Activated naive CD4-positive, alpha-beta T cell treated with anti-CD3 and anti-CD28 coated beads for 36 hours (primary cell): ENCODE measurements at regions not wholly inside any gene's neighbourhood (a gene's known extent, or its start where the extent isn't known, plus 50 kb on each side); places are given as distances from the start of the nearest gene placed in this dataset.
"Not testable (repeated sequence)": the region's sequence is repeated elsewhere in the genome, so short reads cannot be mapped to it uniquely, and the experiment has no call there.

ENCODE experiments used
- CTCF ChIA-PET: fragments of 350-600 bp; sonication (Branson Sonifier 250); formaldehyde crosslinking; loops from one replicate; lab custom pipeline; 2021; ENCODE audit warnings: antibody characterized with exemption; lab: Charles Lee
- DNase-seq: peaks from one replicate; pipeline ENCODE4 v3.0.0-alpha.2; 2020
- H3K27ac Mint-ChIP-seq: one replicate; pipeline ENCODE4 v1.8.0; 2021; ENCODE audit warnings: mild to moderate bottlenecking, mixed read lengths
- H3K27me3 Mint-ChIP-seq: one replicate; pipeline ENCODE4 v1.8.0; 2021; ENCODE audit warnings: low read depth, mixed read lengths
- H3K36me3 Mint-ChIP-seq: one replicate; pipeline ENCODE4 v1.8.0; 2021; ENCODE audit warnings: low read depth, mixed read lengths
- H3K4me1 Mint-ChIP-seq: one replicate; pipeline ENCODE4 v1.8.0; 2021; ENCODE audit warnings: low read depth, mixed read lengths
- H3K4me3 Mint-ChIP-seq: one replicate; pipeline ENCODE4 v1.8.0; 2021; ENCODE audit warnings: mild to moderate bottlenecking, moderate library complexity, mixed read lengths
- H3K9me3 Mint-ChIP-seq: one replicate; pipeline ENCODE4 v1.8.0; 2021; ENCODE audit warnings: mixed read lengths
- intact Hi-C: fragments of 100-400 bp; cut with micrococcal nuclease; formaldehyde crosslinking; loops from one replicate; pipeline ENCODE4 v1.15.1; 2023

GRCh38 chr16:79988089-79988488 is 387.6 kb upstream of the MAF start:
- DNase-seq = no peak
- intact Hi-C loops = no loop called here
- Mint-ChIP-seq H3K4me1 (no peaks in the 10 kb centered on the region), H3K27me3 (peaks cover 2% of the 10 kb centered on the region), H3K36me3 (no peaks in the 10 kb centered on the region), H3K9me3 (no peaks in the 10 kb centered on the region), H3K4me3 (no peak overlapping the region), H3K27ac (no peak overlapping the region)
- CTCF ChIA-PET = no interaction called here

DNA sequence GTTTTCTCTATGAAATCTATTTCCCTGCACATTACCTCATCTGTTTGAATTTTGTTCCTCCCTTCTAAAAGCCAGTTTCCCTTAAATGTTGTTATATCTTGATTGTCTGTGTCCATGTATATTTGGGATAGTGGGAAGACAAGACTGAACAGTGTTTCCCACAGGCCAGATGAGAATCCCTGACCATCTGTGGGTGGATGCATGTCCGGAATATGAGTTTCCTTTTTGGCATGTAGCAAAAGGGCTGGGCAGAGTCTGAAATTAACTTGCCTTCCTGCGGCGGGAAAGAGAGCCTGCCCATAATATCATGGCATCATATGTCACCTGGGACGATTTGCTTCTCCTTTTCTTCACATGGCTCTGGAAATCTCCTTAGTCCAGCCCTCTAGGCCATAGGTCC is 385.8 kb upstream of the MAF start:
- Mint-ChIP-seq H3K9me3 (no peaks in the 10 kb centered on the region), H3K4me3 (no peak overlapping the region), H3K27ac (no peak overlapping the region), H3K27me3 (peaks cover 2% of the 10 kb centered on the region), H3K4me1 (no peaks in the 10 kb centered on the region), H3K36me3 (no peaks in the 10 kb centered on the region)
- no peak for DNase-seq
- CTCF ChIA-PET = no interaction called here
- intact Hi-C loops = no loop called here

DNA sequence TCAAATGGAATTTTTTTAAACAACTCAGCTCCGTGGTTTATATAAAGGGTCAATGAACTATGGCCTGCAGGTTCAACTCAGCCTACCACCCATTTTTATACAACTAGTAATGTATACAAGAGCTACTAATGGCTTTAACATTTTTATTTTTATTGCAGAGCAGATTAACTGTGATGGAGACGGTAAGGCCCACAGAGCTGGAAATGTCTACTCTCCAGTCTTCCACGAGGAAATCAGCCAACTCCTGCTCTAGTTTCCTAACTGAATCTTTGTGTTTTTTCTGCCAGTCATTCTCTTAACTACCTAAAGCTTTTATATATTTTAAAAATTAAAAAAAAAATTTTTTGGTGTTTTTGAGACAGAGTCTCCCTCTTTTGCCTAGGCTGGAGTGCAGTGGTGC is 385.1 kb upstream of the MAF start:
- Mint-ChIP-seq H3K4me1 (no peaks in the 10 kb centered on the region), H3K27ac (no peak overlapping the region), H3K27me3 (peaks cover 2% of the 10 kb centered on the region), H3K9me3 (no peaks in the 10 kb centered on the region), H3K4me3 (no peak overlapping the region), H3K36me3 (no peaks in the 10 kb centered on the region)
- intact Hi-C loops = no loop called here
- CTCF ChIA-PET = no interaction called here
- DNase-seq = no peak

DNA sequence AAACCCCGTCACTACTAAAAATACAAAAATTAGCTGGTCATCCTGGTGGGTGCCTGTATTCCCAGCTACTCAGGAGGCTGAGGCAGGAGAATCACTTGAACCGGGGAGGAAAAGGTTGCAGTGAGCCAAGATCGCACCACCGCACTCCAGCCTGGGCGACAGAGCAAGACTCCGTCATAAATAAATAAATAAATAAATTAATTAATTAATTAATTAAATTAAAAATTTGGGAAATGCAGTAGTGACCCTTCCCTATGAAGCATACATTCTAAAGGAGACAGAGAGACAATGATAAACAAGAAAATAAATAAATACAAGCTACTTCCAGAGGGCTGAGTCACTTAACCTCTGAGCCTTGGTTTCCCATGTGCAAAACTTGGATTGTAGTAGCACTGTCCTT is 383.6 kb upstream of the MAF start:
- H3K36me3 Mint-ChIP-seq, intact Hi-C loops, H3K27me3 Mint-ChIP-seq, H3K4me1 Mint-ChIP-seq, H3K9me3 Mint-ChIP-seq, H3K4me3 Mint-ChIP-seq, DNase-seq, H3K27ac Mint-ChIP-seq: not testable (repeated sequence)
- CTCF ChIA-PET = interaction anchor here (1.1 kb wide), 1 partner anchor 543 kb away, joined by 3 read pairs; no protein-coding TSS in a partner anchor

DNA sequence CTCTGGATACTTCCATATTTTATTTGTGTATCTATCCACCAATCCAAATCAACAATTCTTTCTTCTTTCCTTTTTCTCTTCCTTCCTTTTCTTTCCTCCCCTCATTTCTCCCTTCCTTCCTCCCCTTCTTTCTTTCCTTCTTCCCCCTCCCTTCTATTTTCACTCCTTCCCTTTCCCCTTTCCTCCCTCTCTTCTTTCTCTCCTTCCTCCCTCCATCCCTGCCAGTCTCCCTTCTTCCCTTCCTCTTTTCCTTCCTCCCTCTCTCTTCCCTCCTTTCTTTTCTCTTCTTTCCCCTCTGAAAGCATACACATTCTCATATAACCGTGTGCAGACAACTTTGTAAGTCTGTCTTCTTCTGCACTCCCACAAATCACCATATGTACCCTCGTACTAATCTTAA is 382.3 kb upstream of the MAF start:
- CTCF ChIA-PET = no interaction called here

GRCh38 chr16:79982361-79982760 is 381.8 kb upstream of the MAF start:
- H3K27ac Mint-ChIP-seq = no peak overlapping the region
- H3K36me3 Mint-ChIP-seq = no peaks in the 10 kb centered on the region
- CTCF ChIA-PET = no interaction called here
- no peaks in the 10 kb centered on the region for H3K4me1 Mint-ChIP-seq
- no peak for DNase-seq
- H3K4me3 Mint-ChIP-seq = no peak overlapping the region
- intact Hi-C loops = no loop called here
- H3K9me3 Mint-ChIP-seq = no peaks in the 10 kb centered on the region
- peaks cover 2% of the 10 kb centered on the region for H3K27me3 Mint-ChIP-seq

More for the DNA sequence above, 382.3 kb upstream of the MAF start:
- Mint-ChIP-seq H3K27ac (no peak overlapping the region), H3K4me3 (no peak overlapping the region), H3K36me3 (no peaks in the 10 kb centered on the region), H3K9me3 (no peaks in the 10 kb centered on the region), H3K4me1 (no peaks in the 10 kb centered on the region), H3K27me3 (peaks cover 2% of the 10 kb centered on the region)
- no peak for DNase-seq
- intact Hi-C loops = no loop called here

DNA sequence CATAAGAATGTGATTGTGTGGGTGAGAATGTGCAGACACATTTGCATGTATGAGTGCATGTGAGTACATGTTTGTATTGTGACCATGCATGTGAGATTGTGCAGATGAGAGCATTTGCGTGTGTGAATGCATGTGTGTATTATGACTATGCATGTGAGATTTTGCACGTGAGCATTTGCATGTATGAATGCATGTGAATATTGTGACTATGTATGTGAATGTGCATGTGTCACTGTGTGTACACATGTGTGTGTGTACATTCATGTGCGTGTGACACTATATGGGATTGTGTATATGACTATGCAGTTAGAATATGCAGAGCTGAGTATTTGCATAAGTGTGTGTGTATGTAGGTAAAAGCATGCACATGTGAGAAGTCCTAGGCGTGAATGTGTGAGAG is 381.3 kb upstream of the MAF start:
- Mint-ChIP-seq H3K4me1 (no peaks in the 10 kb centered on the region), H3K36me3 (no peaks in the 10 kb centered on the region), H3K27ac (no peak overlapping the region), H3K27me3 (peaks cover 2% of the 10 kb centered on the region), H3K4me3 (no peak overlapping the region), H3K9me3 (no peaks in the 10 kb centered on the region)
- DNase-seq = no peak
- CTCF ChIA-PET = no interaction called here
- intact Hi-C loops = no loop called here

DNA sequence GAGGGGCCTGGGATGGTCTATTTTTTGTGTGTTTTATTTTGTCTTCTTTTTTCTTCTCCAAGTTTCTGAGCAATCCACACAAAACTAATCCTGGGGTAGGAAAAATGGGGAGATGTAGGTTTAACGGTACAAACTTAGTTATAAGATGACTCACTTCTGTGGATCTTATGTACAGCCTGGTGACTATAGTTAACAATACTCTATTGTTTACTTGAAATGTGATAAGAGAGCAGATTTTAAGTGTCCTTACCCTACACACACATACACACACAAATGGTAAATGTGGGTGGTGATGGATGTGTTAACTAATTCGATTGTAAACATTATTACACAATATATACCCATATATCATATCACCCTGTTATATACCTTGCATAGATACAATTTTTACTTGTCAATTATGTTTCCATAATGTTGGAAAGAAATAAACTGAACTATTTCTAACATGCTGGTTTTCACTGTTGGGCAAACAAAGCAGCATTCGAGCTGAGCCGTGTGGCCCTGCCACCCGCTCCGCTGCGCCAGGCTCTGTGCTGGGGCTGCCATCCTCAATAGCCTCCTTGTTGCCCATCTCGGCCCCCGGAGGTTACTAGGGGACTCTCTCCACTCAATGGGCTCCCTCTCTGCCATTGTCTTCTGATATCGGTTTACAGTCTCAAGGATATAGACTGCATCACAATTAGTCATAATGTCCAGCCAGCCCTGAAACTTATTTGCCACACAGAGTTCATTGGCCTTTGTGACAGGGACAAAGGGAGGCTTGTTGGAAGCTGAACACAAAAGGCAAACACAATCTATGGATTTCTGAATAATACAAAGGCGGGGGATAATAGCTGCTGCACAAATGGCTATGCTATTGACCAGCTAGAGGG is 380.3 kb upstream of the MAF start:
- H3K4me3 Mint-ChIP-seq = no peak overlapping the region
- H3K27me3 Mint-ChIP-seq = no peaks in the 10 kb centered on the region
- no peaks in the 10 kb centered on the region for H3K4me1 Mint-ChIP-seq
- no peaks in the 10 kb centered on the region for H3K36me3 Mint-ChIP-seq
- DNase-seq = no peak
- CTCF ChIA-PET = no interaction called here
- intact Hi-C loops = no loop called here
- no peaks in the 10 kb centered on the region for H3K9me3 Mint-ChIP-seq
- no peak overlapping the region for H3K27ac Mint-ChIP-seq

- intact Hi-C loops = no loop called here
- no peak overlapping the region for H3K27ac Mint-ChIP-seq
- no peaks in the 10 kb centered on the region for H3K4me1 Mint-ChIP-seq
- H3K9me3 Mint-ChIP-seq = no peaks in the 10 kb centered on the region
- CTCF ChIA-PET = interaction anchor here (0.6 kb wide), 1 partner anchor 70 kb away, joined by 3 read pairs; no protein-coding TSS in a partner anchor
- no peak overlapping the region for H3K4me3 Mint-ChIP-seq
- H3K27me3 Mint-ChIP-seq = no peaks in the 10 kb centered on the region
- no peaks in the 10 kb centered on the region for H3K36me3 Mint-ChIP-seq
- no peak for DNase-seq
These were observed 377.7 kb upstream of the MAF start for GRCh38 chr16:79977940-79978836.

DNA sequence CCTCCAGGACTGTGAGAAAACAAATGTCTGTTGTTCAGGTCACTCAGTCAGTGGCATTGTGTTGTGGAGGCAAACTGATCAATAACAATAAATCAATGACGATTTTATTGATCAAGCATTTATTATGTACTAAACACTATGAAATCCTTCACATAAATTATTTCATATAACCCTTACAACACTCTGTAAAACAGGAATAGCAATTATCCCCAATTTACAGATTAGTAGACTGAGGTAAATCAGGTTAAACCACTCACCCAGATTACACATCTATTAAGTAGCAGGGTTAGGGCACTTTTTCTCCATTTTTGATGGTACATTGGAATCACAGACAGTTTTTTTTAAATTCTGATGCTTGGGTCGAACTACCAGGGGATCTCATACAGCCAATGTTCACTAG is 372.8 kb upstream of the MAF start:
- DNase-seq = no peak
- no peaks in the 10 kb centered on the region for H3K27me3 Mint-ChIP-seq
- H3K27ac Mint-ChIP-seq = no peak overlapping the region
- H3K4me3 Mint-ChIP-seq = no peak overlapping the region
- intact Hi-C loops = no loop called here
- H3K9me3 Mint-ChIP-seq = no peaks in the 10 kb centered on the region
- CTCF ChIA-PET = no interaction called here
- no peaks in the 10 kb centered on the region for H3K36me3 Mint-ChIP-seq
- H3K4me1 Mint-ChIP-seq = no peaks in the 10 kb centered on the region

DNA sequence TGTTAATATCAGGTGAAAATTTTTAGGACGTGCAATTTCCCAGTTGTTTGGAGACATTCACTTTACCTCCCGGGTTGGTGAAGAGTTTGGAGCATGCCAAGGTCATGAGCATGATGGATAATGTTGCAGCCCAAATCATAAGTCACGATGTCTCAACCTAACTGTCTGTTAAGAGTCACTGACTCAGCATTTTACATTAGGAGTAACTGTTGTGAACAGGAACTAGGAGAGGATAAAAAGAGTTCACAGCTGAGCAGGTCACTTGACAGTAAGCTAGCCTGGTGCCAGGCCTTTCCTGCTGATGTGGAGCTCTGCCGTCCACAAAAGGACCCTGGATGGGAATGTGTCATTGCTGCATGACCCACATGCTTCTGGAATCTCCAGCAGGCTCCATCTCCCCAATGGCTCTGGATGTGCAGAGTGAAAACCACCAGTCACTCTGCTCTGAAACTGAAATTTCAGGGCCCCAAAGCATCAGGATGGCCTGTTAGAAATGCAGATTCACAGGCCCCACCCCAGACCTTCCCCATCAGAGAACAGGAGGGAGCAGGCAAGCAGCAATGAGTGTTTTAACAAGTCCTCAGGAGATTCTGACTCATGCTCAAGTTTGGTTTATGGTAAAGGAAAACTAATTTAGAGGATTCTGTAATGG is 371.6 kb upstream of the MAF start:
- H3K4me3 Mint-ChIP-seq = no peak overlapping the region
- CTCF ChIA-PET = no interaction called here
- H3K9me3 Mint-ChIP-seq = no peaks in the 10 kb centered on the region
- no peaks in the 10 kb centered on the region for H3K4me1 Mint-ChIP-seq
- no peak for DNase-seq
- no peak overlapping the region for H3K27ac Mint-ChIP-seq
- H3K27me3 Mint-ChIP-seq = peaks cover 2% of the 10 kb centered on the region
- intact Hi-C loops = no loop called here
- no peaks in the 10 kb centered on the region for H3K36me3 Mint-ChIP-seq

DNA sequence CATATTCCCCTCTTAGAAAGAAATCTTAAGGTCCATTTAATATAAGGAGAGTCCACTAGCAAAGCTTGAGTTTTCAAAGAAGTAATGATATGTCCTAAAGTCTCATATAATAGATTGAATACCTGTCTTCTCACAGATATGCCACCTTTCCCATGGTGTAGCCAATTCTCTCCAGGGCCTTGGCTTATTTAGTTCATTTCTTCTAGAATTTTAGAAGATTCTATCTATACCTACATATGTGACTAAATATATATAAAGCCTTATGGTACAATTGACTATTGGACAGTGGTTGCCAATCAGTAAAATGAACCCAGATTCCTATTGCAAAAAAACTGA is 370.7 kb upstream of the MAF start:
- no peak for DNase-seq
- H3K27ac Mint-ChIP-seq = no peak overlapping the region
- no peaks in the 10 kb centered on the region for H3K9me3 Mint-ChIP-seq
- H3K4me3 Mint-ChIP-seq = no peak overlapping the region
- no peaks in the 10 kb centered on the region for H3K36me3 Mint-ChIP-seq
- intact Hi-C loops = no loop called here
- H3K4me1 Mint-ChIP-seq = no peaks in the 10 kb centered on the region
- CTCF ChIA-PET = interaction anchor here (0.8 kb wide), 1 partner anchor 20 kb away, joined by 3 read pairs; no protein-coding TSS in a partner anchor
- peaks cover 2% of the 10 kb centered on the region for H3K27me3 Mint-ChIP-seq
